ENCODE measurements at regions not wholly inside any gene's neighbourhood (a gene's known extent, or its start where the extent isn't known, plus 50 kb on each side); places are given as distances from the start of the nearest gene placed in this dataset.
A peak's percentile ranks its signal among the peaks of the same experiment; 100 is the strongest.

- no peak overlapping the region for H3K27ac Mint-ChIP-seq (ENCODE audit: unreplicated experiment)
- no peaks in the 10 kb centered on the region for H3K36me3 Mint-ChIP-seq (ENCODE audit: low read depth)
- H3K4me3 Mint-ChIP-seq = no peak overlapping the region
- no peaks in the 10 kb centered on the region for H3K27me3 Mint-ChIP-seq (ENCODE audit: low read depth)
- H3K9me3 Mint-ChIP-seq = no peaks in the 10 kb centered on the region
- no peak for TF ChIP-seq CTCF (conservative IDR thresholded peaks at IDR 0.05)
- peaks cover 63% of the 10 kb centered on the region for H3K4me1 Mint-ChIP-seq
- DNase-seq (ENCODE audit: low read depth, low spot score) = no peak
Measured at GRCh38 chr14:22509036-22509709, 79.9 kb downstream of the DAD1 start.

- Mint-ChIP-seq H3K4me3 (no peak overlapping the region), H3K9me3 (no peaks in the 10 kb centered on the region), H3K27me3 (ENCODE audit: low read depth) (no peaks in the 10 kb centered on the region), H3K4me1 (peaks cover 61% of the 10 kb centered on the region), H3K27ac (ENCODE audit: unreplicated experiment) (no peak overlapping the region), H3K36me3 (ENCODE audit: low read depth) (no peaks in the 10 kb centered on the region)
- no peak for DNase-seq (ENCODE audit: low read depth, low spot score)
- TF ChIP-seq CTCF (conservative IDR thresholded peaks at IDR 0.05) = no peak
Measured at GRCh38 chr14:22508662-22509035, 80.4 kb downstream of the DAD1 start.

DNA sequence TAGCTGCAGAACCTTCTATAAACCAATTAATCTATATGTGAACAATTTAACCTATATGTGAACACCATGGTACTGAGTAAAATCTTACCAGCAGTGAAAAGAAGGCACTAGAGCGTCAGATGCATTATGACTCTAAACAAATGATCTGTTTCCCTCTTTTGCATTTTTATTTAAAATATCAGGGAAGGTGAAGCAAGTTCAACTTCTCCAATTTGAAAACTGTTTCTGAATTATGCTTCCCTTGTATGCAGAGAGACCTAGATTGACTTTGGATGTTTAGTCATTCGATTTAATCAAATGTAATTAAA, 80.9 kb downstream of the DAD1 start:
- Mint-ChIP-seq H3K36me3 (ENCODE audit: low read depth) (no peaks in the 10 kb centered on the region), H3K9me3 (no peaks in the 10 kb centered on the region), H3K4me1 (peaks cover 56% of the 10 kb centered on the region), H3K4me3 (no peak overlapping the region), H3K27me3 (ENCODE audit: low read depth) (no peaks in the 10 kb centered on the region), H3K27ac (ENCODE audit: unreplicated experiment) (no peak overlapping the region)
- no peak for TF ChIP-seq CTCF (conservative IDR thresholded peaks at IDR 0.05)
- no peak for DNase-seq (ENCODE audit: low read depth, low spot score)

- H3K4me3 Mint-ChIP-seq = no peak overlapping the region
- no peak for TF ChIP-seq CTCF (conservative IDR thresholded peaks at IDR 0.05)
- H3K9me3 Mint-ChIP-seq = no peaks in the 10 kb centered on the region
- H3K36me3 Mint-ChIP-seq (ENCODE audit: low read depth) = no peaks in the 10 kb centered on the region
- DNase-seq (ENCODE audit: low read depth, low spot score) = no peak
- no peaks in the 10 kb centered on the region for H3K27me3 Mint-ChIP-seq (ENCODE audit: low read depth)
- peaks cover 51% of the 10 kb centered on the region for H3K4me1 Mint-ChIP-seq
- no peak overlapping the region for H3K27ac Mint-ChIP-seq (ENCODE audit: unreplicated experiment)
Measured at GRCh38 chr14:22506778-22507351, 82.2 kb downstream of the DAD1 start.

GRCh38 chr14:22506378-22506710, 82.7 kb downstream of the DAD1 start:
- H3K4me1 Mint-ChIP-seq = peaks cover 51% of the 10 kb centered on the region

More at GRCh38 chr14:22506378-22506710, 82.7 kb downstream of the DAD1 start:
- TF ChIP-seq CTCF (conservative IDR thresholded peaks at IDR 0.05) = no peak
- Mint-ChIP-seq H3K9me3 (no peaks in the 10 kb centered on the region), H3K36me3 (ENCODE audit: low read depth) (no peaks in the 10 kb centered on the region), H3K4me3 (no peak overlapping the region), H3K27ac (ENCODE audit: unreplicated experiment) (peak overlapping the region; percentile 46), H3K27me3 (ENCODE audit: low read depth) (no peaks in the 10 kb centered on the region)
- DNase-seq (ENCODE audit: low read depth, low spot score) = no peak

All from neural crest cell (in vitro differentiated cells).